Parathyroid adenoma (tissue), 2 donors: ENCODE measurements at regions not wholly inside any gene's neighbourhood (a gene's known extent, or its start where the extent isn't known, plus 50 kb on each side); places are given as distances from the start of the nearest gene placed in this dataset.

ENCODE experiments used
- H2AFZ ChIP-seq: fragments of 300-600 bp; sonication (generic); one replicate; pipeline ENCODE4 v1.7.0; 2017; ENCODE audit warnings: antibody characterized with exemption, mild to moderate bottlenecking
- H3K27ac ChIP-seq: fragments of 300-600 bp; sonication (generic); one replicate; pipeline ENCODE4 v1.7.0; 2017
- H3K27me3 ChIP-seq: fragments of 300-600 bp; sonication (generic); one replicate; pipeline ENCODE4 v1.7.0; 2017; ENCODE audit warnings: low read length; ENCODE audit not compliant: control insufficient read depth, insufficient read depth
- H3K36me3 ChIP-seq: fragments of 300-600 bp; sonication (generic); one replicate; pipeline ENCODE4 v1.7.0; 2017; ENCODE audit warnings: low read length; ENCODE audit not compliant: control insufficient read depth, insufficient read depth
- H3K4me1 ChIP-seq: fragments of 300-600 bp; sonication (generic); one replicate; pipeline ENCODE4 v1.7.0; 2017; ENCODE audit warnings: control low read depth
- H3K4me2 ChIP-seq: fragments of 300-600 bp; sonication (generic); one replicate; pipeline ENCODE4 v1.7.0; 2017; ENCODE audit warnings: low read length
- H3K4me3 ChIP-seq: fragments of 300-600 bp; sonication (generic); one replicate; pipeline ENCODE4 v1.7.0; 2017; ENCODE audit warnings: low read depth, low read length
- H3K79me2 ChIP-seq: fragments of 300-600 bp; sonication (generic); one replicate; pipeline ENCODE4 v1.7.0; 2017; ENCODE audit warnings: control low read depth
- H3K9ac ChIP-seq: fragments of 300-600 bp; sonication (generic); one replicate; pipeline ENCODE4 v1.7.0; 2017; ENCODE audit warnings: mild to moderate bottlenecking
- H3K9me3 ChIP-seq: fragments of 300-600 bp; sonication (generic); one replicate; pipeline ENCODE4 v1.7.0; 2017; ENCODE audit warnings: low read length; ENCODE audit not compliant: control insufficient read depth
- TF ChIP-seq, protein P1 (sequence below): fragments of 300-600 bp; sonication (generic); IDR thresholded peaks from one replicate; pipeline ENCODE4 v1.7.0; 2017; ENCODE audit warnings: antibody characterized with exemption, mild to moderate bottlenecking
- donor health status: primary hyperparathyroidism.

DNA sequence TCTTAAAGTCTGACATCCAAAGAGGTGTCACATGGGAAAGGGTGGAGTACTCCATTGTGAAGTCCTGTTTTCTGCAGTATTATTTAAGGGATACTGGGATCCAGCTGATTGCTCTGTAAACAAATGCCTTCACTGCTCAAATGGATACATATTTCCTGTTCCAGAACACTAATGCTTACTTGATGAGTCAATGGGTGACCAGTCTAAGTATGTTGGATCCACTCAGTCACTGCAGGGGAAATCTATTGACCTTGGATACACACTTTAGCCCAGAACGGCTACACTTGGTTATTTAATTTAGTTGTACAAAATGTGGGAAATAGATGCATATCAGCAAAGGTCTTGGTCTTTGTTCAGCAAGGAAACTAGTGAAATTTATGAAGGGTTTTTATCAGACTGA, 261.4 kb downstream of the MAP2K4 start:
- TF ChIP-seq, protein P1, sequence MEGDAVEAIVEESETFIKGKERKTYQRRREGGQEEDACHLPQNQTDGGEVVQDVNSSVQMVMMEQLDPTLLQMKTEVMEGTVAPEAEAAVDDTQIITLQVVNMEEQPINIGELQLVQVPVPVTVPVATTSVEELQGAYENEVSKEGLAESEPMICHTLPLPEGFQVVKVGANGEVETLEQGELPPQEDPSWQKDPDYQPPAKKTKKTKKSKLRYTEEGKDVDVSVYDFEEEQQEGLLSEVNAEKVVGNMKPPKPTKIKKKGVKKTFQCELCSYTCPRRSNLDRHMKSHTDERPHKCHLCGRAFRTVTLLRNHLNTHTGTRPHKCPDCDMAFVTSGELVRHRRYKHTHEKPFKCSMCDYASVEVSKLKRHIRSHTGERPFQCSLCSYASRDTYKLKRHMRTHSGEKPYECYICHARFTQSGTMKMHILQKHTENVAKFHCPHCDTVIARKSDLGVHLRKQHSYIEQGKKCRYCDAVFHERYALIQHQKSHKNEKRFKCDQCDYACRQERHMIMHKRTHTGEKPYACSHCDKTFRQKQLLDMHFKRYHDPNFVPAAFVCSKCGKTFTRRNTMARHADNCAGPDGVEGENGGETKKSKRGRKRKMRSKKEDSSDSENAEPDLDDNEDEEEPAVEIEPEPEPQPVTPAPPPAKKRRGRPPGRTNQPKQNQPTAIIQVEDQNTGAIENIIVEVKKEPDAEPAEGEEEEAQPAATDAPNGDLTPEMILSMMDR = no peak
- no peaks in the 10 kb centered on the region for H3K36me3 ChIP-seq
- no peaks in the 10 kb centered on the region for H3K27me3 ChIP-seq
- H3K9ac ChIP-seq = no peak overlapping the region
- no peak overlapping the region for H2AFZ ChIP-seq
- H3K9me3 ChIP-seq = no peaks in the 10 kb centered on the region
- no peak overlapping the region for H3K4me3 ChIP-seq
- H3K27ac ChIP-seq = no peak overlapping the region
- H3K4me1 ChIP-seq = no peaks in the 10 kb centered on the region
- H3K79me2 ChIP-seq = no peaks in the 10 kb centered on the region
- no peak overlapping the region for H3K4me2 ChIP-seq

DNA sequence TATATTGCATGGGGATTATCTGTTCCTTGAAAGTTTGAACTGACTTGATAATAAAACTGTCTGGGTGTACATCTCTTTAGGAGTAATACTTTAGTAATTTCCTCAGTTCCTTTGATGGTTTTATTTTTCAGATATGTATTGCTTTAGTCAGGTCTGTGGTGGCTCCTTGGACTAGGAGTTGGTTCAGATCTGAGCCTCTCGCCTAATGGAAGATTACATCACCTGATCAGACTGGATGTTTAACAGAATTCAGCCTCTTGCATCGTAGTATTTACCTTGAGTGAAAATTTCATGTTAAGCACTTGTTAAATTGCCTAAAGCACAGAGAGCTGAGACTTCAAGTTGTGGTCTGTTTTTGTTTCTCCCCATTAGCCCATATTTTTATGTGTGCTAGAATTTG, 267.3 kb downstream of the MAP2K4 start:
- no peak overlapping the region for H3K4me3 ChIP-seq
- H3K9me3 ChIP-seq = no peaks in the 10 kb centered on the region
- no peak overlapping the region for H3K4me2 ChIP-seq
- no peaks in the 10 kb centered on the region for H3K4me1 ChIP-seq
- H2AFZ ChIP-seq = no peak overlapping the region
- no peaks in the 10 kb centered on the region for H3K36me3 ChIP-seq
- TF ChIP-seq, protein P1 = no peak
- H3K9ac ChIP-seq = no peak overlapping the region
- no peaks in the 10 kb centered on the region for H3K27me3 ChIP-seq
- no peak overlapping the region for H3K27ac ChIP-seq
- no peaks in the 10 kb centered on the region for H3K79me2 ChIP-seq

DNA sequence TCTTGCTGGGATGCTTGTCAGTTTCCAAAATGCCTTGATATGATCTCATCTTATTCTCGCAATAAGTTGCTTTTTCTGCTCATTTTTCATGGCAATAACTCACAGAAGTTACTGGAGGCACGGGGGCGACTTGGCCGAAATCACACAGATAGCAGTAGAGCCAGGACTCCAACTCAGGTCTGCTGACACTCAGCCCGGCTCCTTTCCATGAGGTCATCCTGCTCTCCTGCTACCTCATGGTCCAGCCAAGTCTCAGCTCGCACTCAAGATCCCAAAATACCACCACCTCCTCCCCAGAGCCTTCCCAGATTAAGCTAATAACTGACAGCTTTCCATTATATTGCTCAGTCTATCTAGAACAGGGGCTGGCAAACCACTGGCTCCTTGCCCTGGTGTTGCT, 269.5 kb downstream of the MAP2K4 start:
- H3K4me3 ChIP-seq = no peak overlapping the region

DNA sequence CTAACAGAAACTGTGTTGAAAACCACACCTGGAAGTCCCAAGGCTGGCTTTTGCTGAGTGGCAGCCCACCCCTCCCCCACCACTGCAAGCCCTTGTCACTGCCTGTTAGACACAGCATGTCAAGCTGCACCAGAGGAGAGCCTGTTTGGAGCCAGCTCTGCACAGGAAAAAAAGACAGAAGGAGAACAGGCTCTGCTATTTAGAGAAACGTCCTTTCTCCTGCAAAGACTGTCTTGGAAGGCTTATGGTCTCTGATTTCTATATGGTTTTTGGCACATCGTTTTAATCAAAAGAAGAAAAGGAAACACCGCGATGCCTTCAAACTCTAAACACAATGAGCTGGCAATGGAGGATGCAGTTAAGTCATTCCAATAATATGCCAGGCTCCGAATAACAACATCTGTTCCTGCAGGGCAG, 275.5 kb downstream of the MAP2K4 start:
- Histone ChIP-seq H3K9me3 (no peaks in the 10 kb centered on the region), H2AFZ (no peak overlapping the region), H3K27me3 (no peaks in the 10 kb centered on the region), H3K27ac (no peak overlapping the region), H3K9ac (no peak overlapping the region), H3K4me2 (no peak overlapping the region), H3K79me2 (no peaks in the 10 kb centered on the region), H3K4me3 (no peak overlapping the region), H3K36me3 (no peaks in the 10 kb centered on the region), H3K4me1 (no peaks in the 10 kb centered on the region)
- TF ChIP-seq, protein P1 = no peak

More for the DNA sequence above, 269.5 kb downstream of the MAP2K4 start:
- no peak overlapping the region for H3K9ac ChIP-seq
- no peaks in the 10 kb centered on the region for H3K4me1 ChIP-seq
- no peaks in the 10 kb centered on the region for H3K36me3 ChIP-seq
- H3K27ac ChIP-seq = no peak overlapping the region
- H3K9me3 ChIP-seq = no peaks in the 10 kb centered on the region
- no peaks in the 10 kb centered on the region for H3K79me2 ChIP-seq
- no peaks in the 10 kb centered on the region for H3K27me3 ChIP-seq
- no peak overlapping the region for H3K4me2 ChIP-seq
- H2AFZ ChIP-seq = no peak overlapping the region
- TF ChIP-seq, protein P1 = no peak

DNA sequence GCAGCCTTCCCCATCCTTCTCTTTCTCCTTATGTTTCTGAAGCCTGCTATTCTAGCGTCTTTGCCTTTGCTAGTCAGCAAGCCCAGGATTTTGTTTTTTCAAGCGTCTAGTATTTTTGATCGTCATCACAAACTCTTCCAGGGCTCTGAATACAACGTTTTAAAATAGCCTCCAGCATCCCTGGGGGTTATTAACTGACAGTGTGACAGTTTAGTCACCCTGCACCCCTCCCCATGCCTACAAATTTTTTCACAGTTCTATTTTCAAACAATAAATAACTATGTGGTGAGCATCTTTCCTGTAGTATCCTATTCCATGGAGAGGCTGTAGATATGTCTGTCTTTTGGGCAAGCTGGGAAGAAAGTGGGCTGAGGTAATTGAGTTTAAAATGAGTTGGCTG, 280.9 kb downstream of the MAP2K4 start:
- no peaks in the 10 kb centered on the region for H3K9me3 ChIP-seq
- no peak overlapping the region for H3K9ac ChIP-seq
- no peak overlapping the region for H2AFZ ChIP-seq
- H3K4me3 ChIP-seq = no peak overlapping the region
- no peaks in the 10 kb centered on the region for H3K4me1 ChIP-seq
- no peak overlapping the region for H3K4me2 ChIP-seq
- no peak overlapping the region for H3K27ac ChIP-seq
- H3K36me3 ChIP-seq = no peaks in the 10 kb centered on the region
- H3K27me3 ChIP-seq = no peaks in the 10 kb centered on the region
- TF ChIP-seq, protein P1 = no peak
- no peaks in the 10 kb centered on the region for H3K79me2 ChIP-seq
